ENCODE measurements at regions not wholly inside any gene's neighbourhood (a gene's known extent, or its start where the extent isn't known, plus 50 kb on each side); places are given as distances from the start of the nearest gene placed in this dataset.

DNA sequence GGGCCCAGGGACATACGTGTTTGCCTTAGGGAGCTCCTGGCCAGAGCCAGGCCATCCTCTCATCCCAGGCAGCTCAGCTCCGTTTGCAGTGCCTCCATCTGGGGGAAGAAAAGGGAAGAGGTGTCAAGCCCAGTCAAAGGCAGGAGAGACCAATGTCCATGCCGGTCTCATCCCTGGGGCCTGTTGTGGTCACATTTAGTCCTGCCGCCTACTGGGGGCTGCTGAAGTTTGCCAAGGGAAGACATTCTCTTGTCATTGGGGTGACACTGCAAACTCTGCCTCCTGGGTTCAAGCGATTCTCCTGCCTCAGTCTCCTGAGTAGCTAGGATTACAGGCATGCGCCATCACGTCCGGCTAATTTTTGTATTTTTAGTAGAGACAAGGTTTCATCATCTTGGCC, 195.2 kb downstream of the UQCRFS1 start:
- no peaks in the 10 kb centered on the region for H3K27me3 Mint-ChIP-seq (ENCODE audit: low read depth)
- no peaks in the 10 kb centered on the region for H3K36me3 Mint-ChIP-seq (ENCODE audit: low read depth)
- H3K9me3 Mint-ChIP-seq = no peaks in the 10 kb centered on the region
- H3K4me1 Mint-ChIP-seq (ENCODE audit: low read depth) = no peaks in the 10 kb centered on the region
- no peak overlapping the region for H3K27ac Mint-ChIP-seq
- H3K4me3 Mint-ChIP-seq = no peak overlapping the region

DNA sequence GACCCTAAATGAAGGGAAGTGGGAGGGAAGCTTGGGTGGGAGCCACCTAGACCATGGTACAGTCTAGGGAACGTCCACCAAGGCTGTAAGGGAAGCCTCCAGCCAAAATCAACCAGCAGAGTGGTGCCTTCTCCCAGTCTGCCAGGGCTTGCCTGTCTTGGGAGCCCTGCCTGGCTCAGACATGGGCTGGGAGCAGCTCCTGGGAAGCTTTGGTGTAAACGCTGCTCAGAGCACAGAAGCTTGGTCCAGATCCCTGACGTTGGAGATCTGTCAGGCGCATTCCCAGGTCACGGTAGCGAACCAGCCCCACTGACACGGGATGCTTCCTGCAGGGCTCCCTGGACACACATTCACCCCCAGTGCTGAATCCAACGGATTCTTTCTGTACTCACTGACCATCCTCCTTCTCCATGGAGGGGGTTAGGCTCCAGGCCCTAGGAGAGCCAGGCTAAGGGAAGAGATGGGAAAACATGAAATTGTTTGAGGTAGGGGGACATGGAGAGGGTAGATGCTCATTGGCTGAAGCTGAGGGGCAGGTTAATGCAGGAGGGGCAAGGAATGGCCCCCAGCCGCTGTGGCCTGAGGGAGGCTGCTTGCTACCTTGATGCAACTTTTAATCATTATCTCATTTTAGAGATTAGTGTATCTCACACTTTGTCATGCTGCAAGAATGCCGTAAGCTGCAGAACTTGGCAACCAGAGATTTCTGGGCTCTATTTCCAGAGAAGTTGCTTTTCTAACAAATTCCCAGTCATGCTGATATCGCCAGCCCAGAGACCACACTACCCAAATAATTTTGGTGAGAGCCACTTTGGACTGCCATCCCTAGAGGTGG, 195.8 kb downstream of the UQCRFS1 start:
- Mint-ChIP-seq H3K9me3 (no peaks in the 10 kb centered on the region), H3K4me1 (ENCODE audit: low read depth) (no peaks in the 10 kb centered on the region), H3K27me3 (ENCODE audit: low read depth) (no peaks in the 10 kb centered on the region), H3K36me3 (ENCODE audit: low read depth) (no peaks in the 10 kb centered on the region), H3K4me3 (no peak overlapping the region), H3K27ac (no peak overlapping the region)

DNA sequence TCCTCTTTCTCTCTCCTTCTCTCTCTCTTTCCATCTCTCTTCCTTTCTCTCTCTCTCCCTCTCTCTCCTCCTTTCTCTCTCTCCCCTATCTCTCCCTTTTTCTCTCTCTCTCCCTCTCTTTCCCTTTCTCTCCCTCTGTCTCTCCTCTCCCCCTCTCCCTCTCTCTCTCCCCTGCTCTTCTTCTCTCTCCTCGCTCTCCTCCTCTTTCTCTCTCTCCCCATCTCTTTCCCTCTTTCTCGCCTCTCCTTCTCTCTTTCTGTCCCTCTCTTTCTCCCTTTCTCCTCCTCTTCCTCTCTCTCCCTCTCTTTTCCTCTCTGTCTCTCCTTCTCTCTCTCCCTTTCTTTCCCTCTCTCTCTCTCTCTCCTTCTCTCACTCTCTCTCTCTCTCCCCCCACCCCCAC, 196.6 kb downstream of the UQCRFS1 start:
- Mint-ChIP-seq H3K4me1 (ENCODE audit: low read depth) (no peaks in the 10 kb centered on the region), H3K9me3 (no peaks in the 10 kb centered on the region), H3K27ac (no peak overlapping the region)

DNA sequence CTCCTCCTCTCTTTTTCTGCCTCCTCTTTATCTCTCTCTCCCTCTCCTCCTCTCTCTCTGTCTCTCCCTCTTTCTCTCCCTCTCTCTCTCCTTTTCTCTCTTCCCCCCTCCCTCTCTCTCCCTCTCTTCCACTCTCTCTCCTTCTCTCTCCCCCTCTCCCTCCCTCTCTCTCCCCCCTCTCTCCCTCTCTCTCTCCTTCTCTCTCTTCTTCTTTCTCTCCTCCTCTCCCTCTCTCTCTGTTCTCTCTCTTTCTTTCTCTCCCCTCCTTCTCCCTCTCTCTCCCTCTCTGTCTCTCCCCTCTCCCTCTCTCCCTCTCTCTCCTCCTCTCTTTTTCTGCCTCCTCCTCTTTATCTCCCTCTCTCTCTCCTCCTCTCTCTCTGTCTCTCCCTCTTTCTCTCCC, 197.4 kb downstream of the UQCRFS1 start:
- Mint-ChIP-seq H3K4me3 (no peak overlapping the region), H3K27ac (no peak overlapping the region), H3K27me3 (ENCODE audit: low read depth) (no peaks in the 10 kb centered on the region), H3K9me3 (no peaks in the 10 kb centered on the region), H3K36me3 (ENCODE audit: low read depth) (no peaks in the 10 kb centered on the region), H3K4me1 (ENCODE audit: low read depth) (no peaks in the 10 kb centered on the region)

More for the DNA sequence above, 196.6 kb downstream of the UQCRFS1 start:
- Mint-ChIP-seq H3K36me3 (ENCODE audit: low read depth) (no peaks in the 10 kb centered on the region), H3K27me3 (ENCODE audit: low read depth) (no peaks in the 10 kb centered on the region), H3K4me3 (no peak overlapping the region)

DNA sequence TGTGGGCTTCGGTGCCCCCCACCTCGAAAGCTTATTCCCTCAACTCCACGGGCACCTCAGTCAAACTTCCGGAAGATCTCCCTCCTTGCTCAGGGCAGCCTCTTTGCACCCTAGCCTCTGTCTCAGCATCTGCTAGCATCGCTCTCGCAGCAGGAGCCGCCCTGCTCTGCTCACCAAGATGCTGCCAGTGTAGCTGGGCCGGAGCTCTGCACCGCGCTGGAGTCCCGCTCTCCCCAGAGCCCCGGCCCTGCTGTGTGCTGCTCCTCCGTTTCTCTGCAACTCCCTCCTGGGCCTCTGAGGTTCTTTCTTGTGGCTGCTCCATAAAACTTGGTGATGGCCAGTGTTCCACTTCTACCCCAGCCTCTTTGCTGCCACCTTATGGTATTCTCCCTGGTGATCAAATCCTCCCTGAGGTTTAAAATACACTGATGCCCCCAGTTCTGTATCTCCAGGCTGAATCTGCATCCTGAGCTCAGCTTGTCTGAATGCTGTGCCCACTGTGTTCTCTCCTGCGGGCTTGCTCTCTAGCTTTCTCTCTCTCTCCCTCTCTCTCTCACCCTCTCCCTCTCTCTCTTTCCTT, 198.0 kb downstream of the UQCRFS1 start:
- Mint-ChIP-seq H3K27ac (no peak overlapping the region), H3K4me1 (ENCODE audit: low read depth) (no peaks in the 10 kb centered on the region), H3K36me3 (ENCODE audit: low read depth) (no peaks in the 10 kb centered on the region), H3K9me3 (no peaks in the 10 kb centered on the region), H3K27me3 (ENCODE audit: low read depth) (no peaks in the 10 kb centered on the region), H3K4me3 (no peak overlapping the region)

DNA sequence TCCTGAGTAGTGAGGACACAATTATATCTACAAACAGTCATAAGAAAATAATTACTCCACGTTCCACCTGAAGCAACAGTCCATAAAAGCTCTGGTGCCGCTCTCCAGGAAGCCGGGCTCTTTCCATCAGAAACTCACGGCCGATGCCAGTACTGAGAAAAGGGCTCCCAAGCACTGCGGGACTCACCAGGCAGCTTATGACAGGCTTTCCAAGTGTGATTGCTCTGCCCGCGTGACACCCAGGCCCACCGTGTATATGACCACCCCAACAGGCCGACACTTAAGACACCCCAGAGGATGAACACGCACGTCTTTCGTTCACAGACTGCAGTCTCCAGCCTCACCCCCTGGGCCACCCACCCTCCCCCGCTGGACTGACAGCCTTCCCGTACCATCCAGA, 199.0 kb downstream of the UQCRFS1 start:
- Mint-ChIP-seq H3K27me3 (ENCODE audit: low read depth) (no peaks in the 10 kb centered on the region), H3K36me3 (ENCODE audit: low read depth) (no peaks in the 10 kb centered on the region), H3K4me3 (no peak overlapping the region), H3K27ac (no peak overlapping the region), H3K4me1 (ENCODE audit: low read depth) (no peaks in the 10 kb centered on the region), H3K9me3 (no peaks in the 10 kb centered on the region)

DNA sequence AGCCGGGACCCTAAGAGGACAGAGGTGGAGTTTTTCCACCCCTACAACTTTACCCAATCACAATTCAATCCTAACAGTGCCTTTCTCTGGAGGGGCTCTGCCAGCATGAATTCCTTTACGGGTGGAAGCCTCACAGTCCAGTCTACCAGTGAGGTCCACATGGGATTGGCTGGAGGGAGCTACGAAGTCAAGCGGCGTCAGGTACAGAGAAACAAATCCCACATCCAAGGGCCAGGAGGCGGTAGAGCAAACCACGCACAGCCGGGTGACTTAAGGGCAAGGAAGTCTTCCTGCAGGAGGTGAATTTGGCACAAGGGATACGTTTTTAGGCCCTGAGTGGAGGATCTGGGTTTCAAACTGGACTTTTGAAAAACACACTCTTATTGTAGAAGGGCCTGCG, 199.6 kb downstream of the UQCRFS1 start:
- Mint-ChIP-seq H3K9me3 (no peaks in the 10 kb centered on the region), H3K4me3 (no peak overlapping the region), H3K4me1 (ENCODE audit: low read depth) (no peaks in the 10 kb centered on the region), H3K27me3 (ENCODE audit: low read depth) (no peaks in the 10 kb centered on the region), H3K27ac (no peak overlapping the region), H3K36me3 (ENCODE audit: low read depth) (no peaks in the 10 kb centered on the region)

DNA sequence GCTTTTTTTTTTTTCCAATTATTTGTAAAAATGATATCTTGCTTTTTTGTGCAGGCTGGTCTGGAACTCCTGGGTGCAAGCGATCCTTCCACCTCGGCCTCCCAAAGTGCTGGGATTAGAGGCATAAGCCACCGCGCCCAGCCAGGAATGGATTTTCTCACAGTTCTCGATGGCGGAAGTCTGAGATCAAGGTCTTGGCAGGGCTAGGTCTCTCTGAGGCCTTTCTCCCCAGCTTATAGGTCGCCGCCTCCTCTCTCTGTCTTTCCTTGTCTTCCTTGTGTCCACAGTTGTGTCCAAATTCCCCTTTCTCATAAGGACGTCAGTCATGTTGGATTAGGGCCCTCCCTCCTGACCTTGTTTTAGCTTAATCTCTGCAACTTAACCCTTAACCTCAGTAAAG, 200.5 kb downstream of the UQCRFS1 start:
- H3K4me1 Mint-ChIP-seq (ENCODE audit: low read depth) = no peaks in the 10 kb centered on the region
- H3K27me3 Mint-ChIP-seq (ENCODE audit: low read depth) = no peaks in the 10 kb centered on the region
- no peaks in the 10 kb centered on the region for H3K9me3 Mint-ChIP-seq
- no peaks in the 10 kb centered on the region for H3K36me3 Mint-ChIP-seq (ENCODE audit: low read depth)
- no peak overlapping the region for H3K27ac Mint-ChIP-seq
- no peak overlapping the region for H3K4me3 Mint-ChIP-seq

DNA sequence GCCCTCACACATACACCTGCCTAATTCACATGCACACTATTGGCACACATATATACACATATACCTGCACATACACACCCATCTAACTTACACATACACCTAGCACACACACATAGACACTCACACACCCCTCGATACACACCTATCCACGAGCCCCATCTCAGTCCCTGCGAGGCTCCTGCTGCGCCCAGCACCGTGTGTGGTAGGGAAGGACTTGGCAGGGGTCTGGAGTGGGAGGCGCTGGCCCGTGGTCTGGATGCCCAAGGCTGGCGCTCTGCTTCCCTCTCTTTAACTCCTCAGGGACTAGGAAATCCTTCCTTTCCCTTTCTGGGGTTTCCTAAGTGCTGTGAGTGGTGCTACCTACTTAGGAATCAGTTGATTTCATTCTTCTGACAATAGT, 202.7 kb downstream of the UQCRFS1 start:
- H3K36me3 Mint-ChIP-seq (ENCODE audit: low read depth) = no peaks in the 10 kb centered on the region
- no peak overlapping the region for H3K27ac Mint-ChIP-seq
- H3K27me3 Mint-ChIP-seq (ENCODE audit: low read depth) = no peaks in the 10 kb centered on the region
- no peaks in the 10 kb centered on the region for H3K9me3 Mint-ChIP-seq
- H3K4me1 Mint-ChIP-seq (ENCODE audit: low read depth) = no peaks in the 10 kb centered on the region
- no peak overlapping the region for H3K4me3 Mint-ChIP-seq

DNA sequence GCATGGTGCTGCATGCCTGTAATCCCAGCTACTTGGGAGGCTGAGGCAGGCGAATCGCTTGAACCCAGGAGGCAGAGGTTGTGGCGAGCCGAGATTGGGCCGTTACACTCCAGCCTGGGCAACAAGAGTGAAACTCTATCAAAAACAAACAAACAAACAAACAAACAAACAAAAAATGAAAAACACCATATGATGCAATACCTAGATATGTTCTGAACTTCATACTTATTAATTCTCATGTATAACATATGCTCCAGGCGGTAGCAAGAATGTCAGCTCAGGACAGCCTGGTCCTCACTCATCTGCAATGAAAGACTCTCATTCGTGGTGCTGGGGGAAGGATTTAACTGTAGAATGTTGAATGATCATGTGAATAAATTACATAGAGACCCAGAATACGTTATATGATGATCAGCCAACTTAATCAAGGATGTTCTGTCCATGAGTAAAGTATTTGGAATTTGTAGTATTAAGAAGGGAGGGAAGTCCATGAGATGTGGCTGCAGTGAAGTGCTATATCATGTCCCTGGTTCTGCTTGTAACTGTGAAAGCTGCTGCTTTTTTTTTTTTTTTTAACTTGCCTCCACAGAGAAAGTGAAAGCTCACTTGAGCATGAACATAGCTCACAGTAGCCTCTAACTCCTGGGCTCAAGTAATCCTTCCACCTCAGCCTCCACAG, 206.8 kb downstream of the UQCRFS1 start:
- Mint-ChIP-seq H3K36me3 (ENCODE audit: low read depth) (no peaks in the 10 kb centered on the region), H3K27ac (no peak overlapping the region), H3K27me3 (ENCODE audit: low read depth) (no peaks in the 10 kb centered on the region), H3K4me1 (ENCODE audit: low read depth) (no peaks in the 10 kb centered on the region), H3K9me3 (no peaks in the 10 kb centered on the region), H3K4me3 (no peak overlapping the region)

DNA sequence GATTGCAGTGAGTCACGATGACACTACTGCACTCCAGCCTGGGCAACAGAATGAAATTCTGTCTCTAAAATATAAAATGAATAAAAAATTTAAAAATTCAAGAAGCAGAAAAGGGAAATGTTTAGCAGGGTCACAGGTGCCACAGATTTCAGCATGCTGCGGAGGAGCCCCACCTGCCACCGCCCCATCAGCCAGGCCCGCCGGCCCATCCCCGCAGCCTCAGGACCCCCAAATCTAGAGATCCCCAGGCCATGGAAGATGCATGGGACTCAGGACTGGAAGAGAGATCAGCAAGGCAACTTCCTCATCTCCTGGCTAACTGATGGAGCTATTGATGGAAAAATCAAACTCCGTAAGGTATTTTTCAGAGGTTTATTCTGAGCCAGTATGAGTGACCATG, 208.2 kb downstream of the UQCRFS1 start:
- Mint-ChIP-seq H3K27ac (no peak overlapping the region), H3K9me3 (no peaks in the 10 kb centered on the region), H3K27me3 (ENCODE audit: low read depth) (no peaks in the 10 kb centered on the region), H3K4me3 (no peak overlapping the region), H3K4me1 (ENCODE audit: low read depth) (no peaks in the 10 kb centered on the region), H3K36me3 (ENCODE audit: low read depth) (no peaks in the 10 kb centered on the region)

DNA sequence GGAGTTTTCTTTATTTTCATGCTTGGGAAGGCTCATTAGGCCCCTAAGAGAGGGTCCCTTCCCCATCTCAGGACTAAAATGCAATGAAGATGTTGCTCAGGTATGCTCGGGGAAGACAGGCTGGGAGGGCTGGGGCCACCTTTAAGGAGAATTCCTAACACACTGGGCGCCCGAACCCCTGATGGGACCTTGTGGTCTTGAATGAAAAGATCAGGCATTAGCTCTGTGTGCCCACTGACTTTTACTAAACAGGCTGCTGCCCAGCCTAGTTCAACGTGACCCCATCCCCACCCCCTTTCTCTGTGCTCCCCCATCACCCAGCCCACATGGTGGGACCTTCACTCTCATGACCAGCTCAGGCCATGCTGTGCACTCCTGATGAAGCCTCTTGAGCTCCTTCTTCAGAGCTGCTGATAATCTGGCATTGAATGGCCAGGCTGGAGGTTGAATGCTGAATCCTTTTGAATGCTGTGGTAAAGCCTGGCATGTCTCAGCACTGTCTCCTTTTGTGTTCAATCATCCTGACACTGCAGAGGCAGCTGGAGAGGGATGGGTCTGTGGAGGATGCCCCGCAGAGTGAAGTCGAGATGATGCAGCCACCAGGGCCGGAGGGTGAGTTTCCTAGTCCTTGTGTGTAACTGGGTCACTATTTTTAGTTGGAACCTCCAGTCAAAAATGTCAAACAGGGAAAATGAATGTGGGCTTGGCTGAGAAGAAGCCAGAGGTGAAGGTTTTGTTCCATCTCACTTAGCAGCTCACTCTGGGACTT, 209.1 kb downstream of the UQCRFS1 start:
- peaks cover 4% of the 10 kb centered on the region for H3K9me3 Mint-ChIP-seq
- H3K4me1 Mint-ChIP-seq (ENCODE audit: low read depth) = no peaks in the 10 kb centered on the region
- no peak overlapping the region for H3K4me3 Mint-ChIP-seq
- H3K36me3 Mint-ChIP-seq (ENCODE audit: low read depth) = no peaks in the 10 kb centered on the region
- H3K27me3 Mint-ChIP-seq (ENCODE audit: low read depth) = no peaks in the 10 kb centered on the region
- no peak overlapping the region for H3K27ac Mint-ChIP-seq

DNA sequence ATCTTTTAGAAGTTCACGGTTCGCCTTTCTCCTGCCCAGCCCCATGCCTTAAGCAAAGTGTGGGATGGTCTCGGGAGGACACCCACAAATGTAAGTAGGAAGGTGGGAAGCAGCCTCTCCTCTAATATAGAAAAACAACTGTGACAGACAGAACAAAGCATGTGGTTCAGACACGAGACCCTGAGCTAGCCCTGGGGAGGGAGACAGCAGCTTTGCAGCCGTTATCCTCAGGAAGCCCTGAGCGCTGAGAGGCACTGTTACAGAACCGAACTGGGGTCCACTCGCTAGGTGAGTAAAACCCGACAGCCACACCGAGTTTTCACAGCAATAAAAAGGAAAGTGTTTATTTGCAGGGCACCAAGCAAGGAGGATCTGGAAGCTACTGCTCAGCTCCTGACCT, 210.6 kb downstream of the UQCRFS1 start:
- Mint-ChIP-seq H3K4me3 (no peak overlapping the region), H3K36me3 (ENCODE audit: low read depth) (no peaks in the 10 kb centered on the region), H3K9me3 (peaks cover 13% of the 10 kb centered on the region), H3K27ac (no peak overlapping the region), H3K4me1 (ENCODE audit: low read depth) (no peaks in the 10 kb centered on the region), H3K27me3 (ENCODE audit: low read depth) (no peaks in the 10 kb centered on the region)

DNA sequence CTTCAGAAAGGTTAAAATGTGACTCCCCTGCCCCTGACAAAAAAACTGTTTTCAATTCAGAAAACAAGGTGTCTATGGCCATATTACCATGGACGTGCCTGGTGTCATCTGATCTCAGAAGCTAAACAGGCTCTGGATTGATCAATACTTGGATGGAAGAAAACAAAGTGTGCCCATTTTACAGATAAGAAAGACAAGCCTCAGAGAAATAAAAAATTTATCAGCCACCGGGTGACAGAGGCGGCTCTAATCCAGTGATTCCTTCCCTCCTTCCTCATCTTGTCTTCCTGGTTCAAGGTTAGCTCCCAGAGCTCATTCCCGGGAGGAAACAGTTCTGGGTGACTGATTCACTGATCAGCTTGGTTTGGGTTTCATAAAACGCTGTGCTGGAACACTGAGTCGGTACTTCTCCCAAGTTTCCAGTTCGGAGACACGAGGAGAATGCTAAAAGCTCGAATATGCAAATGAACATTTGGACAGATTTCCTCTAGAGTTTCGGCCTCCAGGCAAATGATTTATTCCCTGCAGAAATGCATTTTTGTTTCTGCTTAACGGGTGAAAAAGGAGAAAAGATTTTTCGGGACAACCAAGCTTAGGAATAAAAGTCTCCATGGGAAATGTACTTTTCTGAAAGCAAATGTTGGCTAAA, 211.2 kb downstream of the UQCRFS1 start:
- H3K4me1 Mint-ChIP-seq (ENCODE audit: low read depth) = no peaks in the 10 kb centered on the region
- H3K27ac Mint-ChIP-seq = no peak overlapping the region
- H3K9me3 Mint-ChIP-seq = peaks cover 14% of the 10 kb centered on the region
- no peaks in the 10 kb centered on the region for H3K27me3 Mint-ChIP-seq (ENCODE audit: low read depth)
- H3K4me3 Mint-ChIP-seq = no peak overlapping the region
- H3K36me3 Mint-ChIP-seq (ENCODE audit: low read depth) = no peaks in the 10 kb centered on the region
